ENCODE measurements at regions not wholly inside any gene's neighbourhood (a gene's known extent, or its start where the extent isn't known, plus 50 kb on each side); places are given as distances from the start of the nearest gene placed in this dataset.

DNA sequence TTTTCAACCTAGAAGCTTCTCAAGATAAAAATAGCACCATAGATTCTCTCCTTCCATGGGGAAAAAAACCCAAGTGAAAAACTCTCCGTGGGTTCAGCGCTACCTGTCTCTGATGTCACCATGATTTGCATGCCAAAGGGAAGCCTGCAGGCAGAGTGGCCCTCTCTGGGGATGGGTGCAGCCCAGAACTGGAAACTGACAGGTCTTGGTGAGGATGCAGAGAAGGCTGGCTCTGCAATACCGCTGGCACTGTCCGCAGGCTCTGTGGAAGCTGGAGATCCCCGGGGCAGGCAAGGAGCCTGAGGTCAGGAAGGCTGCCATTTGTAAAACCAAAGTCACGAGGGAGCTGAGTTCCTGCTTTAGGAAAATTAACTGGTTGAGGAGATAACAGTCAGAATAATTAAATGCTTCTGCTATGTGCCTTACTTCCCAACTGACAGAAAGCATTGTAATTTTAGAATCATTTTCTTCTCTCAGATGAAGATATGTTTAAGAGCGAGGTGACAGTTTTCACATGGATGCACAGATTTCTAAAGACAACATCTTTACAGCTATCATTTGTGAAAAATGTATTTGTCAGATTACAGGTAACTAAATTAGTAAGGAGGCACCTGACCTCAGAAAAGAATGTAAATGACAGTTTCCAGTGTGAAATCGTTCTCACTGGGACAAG, 731.5 kb upstream of the FZD8 start:
- no peak overlapping the region for H2AFZ ChIP-seq (ENCODE audit: low read depth)
- H4K20me1 ChIP-seq (ENCODE audit: insufficient read depth), result no peaks in the 10 kb centered on the region
- H3K27ac ChIP-seq, result no peak overlapping the region

DNA sequence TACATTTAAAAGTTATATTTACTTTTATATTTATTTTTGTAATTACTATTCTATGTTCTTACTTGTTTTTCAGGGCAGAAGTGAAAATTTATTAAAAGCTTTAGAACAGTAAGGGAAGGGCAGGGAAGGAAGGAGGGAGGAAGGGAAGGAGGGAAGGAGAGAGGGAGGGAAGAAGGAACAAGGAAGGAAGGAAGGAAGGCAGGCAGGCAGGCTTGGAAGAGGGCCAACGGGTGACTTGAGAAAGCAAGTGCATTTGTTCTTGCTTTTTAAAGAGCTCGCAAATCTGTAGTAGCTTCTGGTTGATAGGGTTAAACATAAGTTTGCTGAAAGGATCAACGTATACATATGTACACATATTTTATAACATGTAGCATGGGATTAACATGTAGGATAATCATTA, 725.3 kb upstream of the FZD8 start:
- no peak overlapping the region for H3K4me3 ChIP-seq (IDR thresholded peaks at IDR 0.05; ENCODE audit: insufficient read depth, low read depth, low read length)
- no peak for TF ChIP-seq CTCF (conservative IDR thresholded peaks at IDR 0.05; ENCODE audit: low read depth, low read length)
- no peaks in the 10 kb centered on the region for H3K27me3 ChIP-seq (ENCODE audit: insufficient read depth, low read depth)
- no peak overlapping the region for H3K9ac ChIP-seq
- H3K36me3 ChIP-seq (ENCODE audit: insufficient read depth), result no peaks in the 10 kb centered on the region
- no peaks in the 10 kb centered on the region for H3K79me2 ChIP-seq (ENCODE audit: insufficient read depth, low read depth)
- H3K4me2 ChIP-seq, result no peak overlapping the region
- no peaks in the 10 kb centered on the region for H3K4me1 ChIP-seq (ENCODE audit: low read depth, poor library complexity, severe bottlenecking)
- H3K27ac ChIP-seq, result no peak overlapping the region
- no peaks in the 10 kb centered on the region for H4K20me1 ChIP-seq (ENCODE audit: insufficient read depth)
- no peak overlapping the region for H2AFZ ChIP-seq (ENCODE audit: low read depth)

More for the DNA sequence above, 731.5 kb upstream of the FZD8 start:
- H3K4me1 ChIP-seq (ENCODE audit: low read depth, poor library complexity, severe bottlenecking), result no peaks in the 10 kb centered on the region
- no peaks in the 10 kb centered on the region for H3K27me3 ChIP-seq (ENCODE audit: insufficient read depth, low read depth)
- TF ChIP-seq CTCF (conservative IDR thresholded peaks at IDR 0.05; ENCODE audit: low read depth, low read length), result no peak
- no peak overlapping the region for H3K4me3 ChIP-seq (IDR thresholded peaks at IDR 0.05; ENCODE audit: insufficient read depth, low read depth, low read length)
- no peak overlapping the region for H3K4me2 ChIP-seq
- H3K9ac ChIP-seq, result no peak overlapping the region
- H3K36me3 ChIP-seq (ENCODE audit: insufficient read depth), result no peaks in the 10 kb centered on the region
- H3K79me2 ChIP-seq (ENCODE audit: insufficient read depth, low read depth), result no peaks in the 10 kb centered on the region

- TF ChIP-seq CTCF (conservative IDR thresholded peaks at IDR 0.05; ENCODE audit: low read depth, low read length), result no peak
- Histone ChIP-seq H2AFZ (ENCODE audit: low read depth) (no peak overlapping the region), H3K79me2 (ENCODE audit: insufficient read depth, low read depth) (no peaks in the 10 kb centered on the region), H4K20me1 (ENCODE audit: insufficient read depth) (no peaks in the 10 kb centered on the region), H3K36me3 (ENCODE audit: insufficient read depth) (no peaks in the 10 kb centered on the region), H3K4me2 (no peak overlapping the region), H3K4me1 (ENCODE audit: low read depth, poor library complexity, severe bottlenecking) (no peaks in the 10 kb centered on the region), H3K27me3 (ENCODE audit: insufficient read depth, low read depth) (no peaks in the 10 kb centered on the region), H3K4me3 (IDR thresholded peaks at IDR 0.05; ENCODE audit: insufficient read depth, low read depth, low read length) (no peak overlapping the region), H3K27ac (no peak overlapping the region), H3K9ac (no peak overlapping the region)
Observed at GRCh38 chr10:36366843-36367242, 724.7 kb upstream of the FZD8 start.

- Histone ChIP-seq H3K9ac (no peak overlapping the region), H3K79me2 (ENCODE audit: insufficient read depth, low read depth) (no peaks in the 10 kb centered on the region), H3K4me2 (no peak overlapping the region), H3K36me3 (ENCODE audit: insufficient read depth) (no peaks in the 10 kb centered on the region), H3K4me3 (IDR thresholded peaks at IDR 0.05; ENCODE audit: insufficient read depth, low read depth, low read length) (no peak overlapping the region), H3K27me3 (ENCODE audit: insufficient read depth, low read depth) (no peaks in the 10 kb centered on the region), H3K4me1 (ENCODE audit: low read depth, poor library complexity, severe bottlenecking) (no peaks in the 10 kb centered on the region), H3K27ac (no peak overlapping the region), H4K20me1 (ENCODE audit: insufficient read depth) (no peaks in the 10 kb centered on the region), H2AFZ (ENCODE audit: low read depth) (no peak overlapping the region)
- no peak for TF ChIP-seq CTCF (conservative IDR thresholded peaks at IDR 0.05; ENCODE audit: low read depth, low read length)
Observed at GRCh38 chr10:36366065-36366464, 724.0 kb upstream of the FZD8 start.

Measured in KMS-11 (cell line).